ENCODE measurements at regions not wholly inside any gene's neighbourhood (a gene's known extent, or its start where the extent isn't known, plus 50 kb on each side); places are given as distances from the start of the nearest gene placed in this dataset.

DNA sequence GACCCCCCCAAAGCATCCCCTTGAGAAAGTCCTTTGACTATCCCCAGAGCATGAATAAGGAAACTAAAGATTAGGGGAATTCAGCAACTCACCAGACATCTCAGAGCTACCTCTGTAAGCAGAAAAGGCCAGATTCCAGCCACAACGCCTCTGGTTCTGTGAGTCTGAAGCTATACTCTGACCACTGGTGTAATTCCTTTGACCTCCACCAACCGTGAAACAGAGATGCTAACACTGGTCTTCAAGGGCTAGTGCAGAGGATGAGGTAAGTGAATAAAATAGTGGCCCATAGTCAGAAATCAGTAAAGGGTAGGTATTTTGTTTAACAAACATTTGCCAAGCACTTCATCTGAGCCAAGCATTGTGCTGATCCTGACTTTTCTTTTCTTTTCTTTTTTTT lies 353.4 kb downstream of the NPIPA8 start:
- Histone ChIP-seq H3K4me3 (no peak overlapping the region), H3K27ac (no peak overlapping the region), H3K36me3 (no peaks in the 10 kb centered on the region), H3K9me3 (no peaks in the 10 kb centered on the region), H3K27me3 (no peaks in the 10 kb centered on the region), H3K4me1 (no peaks in the 10 kb centered on the region)
- no peak for TF ChIP-seq POLR2A (IDR thresholded peaks at IDR 0.05)
- TF ChIP-seq, protein P1, sequence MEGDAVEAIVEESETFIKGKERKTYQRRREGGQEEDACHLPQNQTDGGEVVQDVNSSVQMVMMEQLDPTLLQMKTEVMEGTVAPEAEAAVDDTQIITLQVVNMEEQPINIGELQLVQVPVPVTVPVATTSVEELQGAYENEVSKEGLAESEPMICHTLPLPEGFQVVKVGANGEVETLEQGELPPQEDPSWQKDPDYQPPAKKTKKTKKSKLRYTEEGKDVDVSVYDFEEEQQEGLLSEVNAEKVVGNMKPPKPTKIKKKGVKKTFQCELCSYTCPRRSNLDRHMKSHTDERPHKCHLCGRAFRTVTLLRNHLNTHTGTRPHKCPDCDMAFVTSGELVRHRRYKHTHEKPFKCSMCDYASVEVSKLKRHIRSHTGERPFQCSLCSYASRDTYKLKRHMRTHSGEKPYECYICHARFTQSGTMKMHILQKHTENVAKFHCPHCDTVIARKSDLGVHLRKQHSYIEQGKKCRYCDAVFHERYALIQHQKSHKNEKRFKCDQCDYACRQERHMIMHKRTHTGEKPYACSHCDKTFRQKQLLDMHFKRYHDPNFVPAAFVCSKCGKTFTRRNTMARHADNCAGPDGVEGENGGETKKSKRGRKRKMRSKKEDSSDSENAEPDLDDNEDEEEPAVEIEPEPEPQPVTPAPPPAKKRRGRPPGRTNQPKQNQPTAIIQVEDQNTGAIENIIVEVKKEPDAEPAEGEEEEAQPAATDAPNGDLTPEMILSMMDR (IDR thresholded peaks at IDR 0.05), result no peak
- intact Hi-C loops (cut with DNase I; ENCODE audit: low total_unique reads), result no loop called here
- DNase-seq, result no peak

DNA sequence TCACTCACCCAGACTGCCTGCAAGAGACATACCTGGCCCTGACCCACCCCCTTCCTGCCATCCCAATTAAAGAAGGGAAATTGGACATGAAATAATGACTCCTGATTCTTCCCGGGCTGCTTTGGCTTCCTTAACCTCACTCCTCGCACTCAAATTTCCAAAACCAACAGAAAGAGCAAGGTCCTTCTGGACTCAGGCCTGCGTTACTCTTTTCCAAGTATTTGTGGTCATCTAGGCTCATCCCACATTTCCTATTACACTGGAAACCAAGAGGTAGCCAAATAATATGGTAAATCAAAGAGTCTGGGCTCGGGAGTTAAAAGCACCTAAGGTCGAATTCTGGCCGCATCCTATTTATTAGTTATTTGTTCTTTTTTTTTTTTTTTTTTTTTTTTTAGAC lies 359.3 kb downstream of the NPIPA8 start:
- no peaks in the 10 kb centered on the region for H3K27me3 ChIP-seq
- H3K4me3 ChIP-seq, result no peak overlapping the region
- DNase-seq, result no peak
- H3K27ac ChIP-seq, result no peak overlapping the region
- peaks cover 0 to 5% of the 10 kb centered on the region in 2 donors for H3K4me1 ChIP-seq
- no peaks in the 10 kb centered on the region for H3K36me3 ChIP-seq
- H3K9me3 ChIP-seq, result no peaks in the 10 kb centered on the region
- intact Hi-C loops (cut with DNase I; ENCODE audit: low total_unique reads), result no loop called here
- no peak for TF ChIP-seq POLR2A (IDR thresholded peaks at IDR 0.05)
- TF ChIP-seq, protein P1 (IDR thresholded peaks at IDR 0.05), result no peak

DNA sequence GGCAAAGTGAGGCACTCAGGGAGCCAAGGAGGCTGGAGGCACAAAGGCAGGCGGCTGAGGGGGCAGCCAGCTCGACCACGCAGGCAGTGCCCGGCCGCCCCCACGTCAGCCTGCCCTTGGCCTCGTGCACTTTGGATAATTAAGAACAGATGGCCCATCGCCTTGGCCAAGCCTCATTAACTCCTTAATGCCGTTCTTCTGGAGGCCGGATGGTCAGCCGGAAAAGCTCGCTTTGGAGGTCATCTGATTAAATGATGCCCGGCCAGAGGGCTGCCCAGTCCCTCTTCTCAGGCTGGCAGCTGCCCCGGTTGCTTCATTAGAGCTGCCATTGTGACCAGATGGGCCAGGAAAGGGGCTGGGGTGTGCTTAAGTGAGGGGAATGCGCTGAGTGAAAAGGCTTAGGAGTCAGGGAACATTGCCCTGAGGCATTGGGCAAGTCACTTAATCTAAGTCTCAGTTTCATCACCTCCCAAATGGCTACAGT lies 364.0 kb downstream of the NPIPA8 start:
- intact Hi-C loops (cut with DNase I; ENCODE audit: low total_unique reads), result no loop called here
- H3K4me1 ChIP-seq, result peaks cover 0 to 7% of the 10 kb centered on the region in 2 donors
- no peak for DNase-seq
- no peaks in the 10 kb centered on the region for H3K27me3 ChIP-seq
- TF ChIP-seq POLR2A (IDR thresholded peaks at IDR 0.05), result no peak
- H3K36me3 ChIP-seq, result no peaks in the 10 kb centered on the region
- H3K4me3 ChIP-seq, result no peak overlapping the region
- peak overlapping the region in 1 of 2 donors; percentile 22 for H3K27ac ChIP-seq
- H3K9me3 ChIP-seq, result no peaks in the 10 kb centered on the region

DNA sequence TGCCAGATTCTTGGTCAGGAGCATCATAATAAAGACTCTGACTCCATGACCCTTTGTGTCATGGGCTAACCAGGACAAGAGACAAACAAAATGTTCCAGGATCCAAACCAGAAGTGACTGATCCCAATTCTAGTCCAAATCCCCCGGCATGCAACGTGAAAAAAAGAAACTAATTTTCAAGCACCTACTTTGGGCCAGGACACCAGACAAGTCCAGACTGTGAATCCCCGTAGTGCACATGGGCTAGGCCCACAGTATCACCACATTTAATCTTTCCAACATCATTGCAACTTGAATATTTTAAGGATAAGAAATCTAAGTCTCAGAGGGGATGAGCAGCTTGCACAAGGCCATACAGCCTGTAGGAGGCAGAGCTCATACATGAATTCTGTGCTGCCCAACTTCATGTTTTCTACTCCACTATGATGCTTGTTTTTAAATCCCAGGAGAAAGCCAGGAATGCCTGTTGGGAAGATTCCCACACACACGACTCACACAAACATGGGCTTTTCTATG lies 365.7 kb downstream of the NPIPA8 start:
- TF ChIP-seq, protein P1 (IDR thresholded peaks at IDR 0.05), result peak in 1 of 4 experiments; percentile 5
- no peak for TF ChIP-seq POLR2A (IDR thresholded peaks at IDR 0.05)
- H3K27me3 ChIP-seq, result no peaks in the 10 kb centered on the region
- no peak overlapping the region for H3K27ac ChIP-seq
- H3K9me3 ChIP-seq, result no peaks in the 10 kb centered on the region
- H3K4me1 ChIP-seq, result peaks cover 0 to 7% of the 10 kb centered on the region in 2 donors
- intact Hi-C loops (cut with DNase I; ENCODE audit: low total_unique reads), result no loop called here
- no peaks in the 10 kb centered on the region for H3K36me3 ChIP-seq
- H3K4me3 ChIP-seq, result no peak overlapping the region
- peak in 1 of 2 donors; percentile 30 for DNase-seq

DNA sequence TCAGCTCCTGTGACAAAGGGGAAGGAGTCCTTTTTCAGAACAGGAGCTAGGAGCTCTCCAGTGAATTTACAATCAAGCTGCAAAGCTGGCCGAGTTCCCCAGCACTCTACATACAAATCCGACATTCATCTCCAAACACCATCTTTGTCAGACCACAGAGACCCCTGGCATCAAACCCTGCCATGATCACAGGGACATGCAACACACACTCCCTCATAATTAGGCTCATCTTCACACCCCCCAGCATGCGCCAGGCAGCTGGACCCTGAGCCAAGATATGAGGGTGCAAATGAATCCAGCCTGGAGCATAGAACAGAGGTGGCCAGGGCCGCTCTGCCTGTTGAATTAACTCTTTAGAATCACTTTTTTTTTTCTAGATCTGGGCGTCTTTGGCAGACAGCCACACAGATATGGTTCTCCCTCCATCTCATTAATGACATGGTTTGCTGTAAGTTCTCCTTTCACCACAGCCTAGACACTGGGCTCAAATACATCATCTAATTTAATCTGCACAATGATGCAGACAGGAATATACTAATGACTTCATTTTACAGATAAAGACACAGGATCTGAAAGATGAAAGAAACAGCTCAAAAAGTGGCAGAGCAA lies 366.3 kb downstream of the NPIPA8 start:
- Histone ChIP-seq H3K27me3 (no peaks in the 10 kb centered on the region), H3K4me1 (peaks cover 0 to 7% of the 10 kb centered on the region in 2 donors), H3K27ac (no peak overlapping the region), H3K9me3 (no peaks in the 10 kb centered on the region), H3K4me3 (no peak overlapping the region), H3K36me3 (no peaks in the 10 kb centered on the region)
- intact Hi-C loops (cut with DNase I; ENCODE audit: low total_unique reads), result no loop called here
- TF ChIP-seq, protein P1 (IDR thresholded peaks at IDR 0.05), result no peak
- no peak for TF ChIP-seq POLR2A (IDR thresholded peaks at IDR 0.05)
- DNase-seq, result no peak
